ENCODE measurements at regions not wholly inside any gene's neighbourhood (a gene's known extent, or its start where the extent isn't known, plus 50 kb on each side); places are given as distances from the start of the nearest gene placed in this dataset.

DNA sequence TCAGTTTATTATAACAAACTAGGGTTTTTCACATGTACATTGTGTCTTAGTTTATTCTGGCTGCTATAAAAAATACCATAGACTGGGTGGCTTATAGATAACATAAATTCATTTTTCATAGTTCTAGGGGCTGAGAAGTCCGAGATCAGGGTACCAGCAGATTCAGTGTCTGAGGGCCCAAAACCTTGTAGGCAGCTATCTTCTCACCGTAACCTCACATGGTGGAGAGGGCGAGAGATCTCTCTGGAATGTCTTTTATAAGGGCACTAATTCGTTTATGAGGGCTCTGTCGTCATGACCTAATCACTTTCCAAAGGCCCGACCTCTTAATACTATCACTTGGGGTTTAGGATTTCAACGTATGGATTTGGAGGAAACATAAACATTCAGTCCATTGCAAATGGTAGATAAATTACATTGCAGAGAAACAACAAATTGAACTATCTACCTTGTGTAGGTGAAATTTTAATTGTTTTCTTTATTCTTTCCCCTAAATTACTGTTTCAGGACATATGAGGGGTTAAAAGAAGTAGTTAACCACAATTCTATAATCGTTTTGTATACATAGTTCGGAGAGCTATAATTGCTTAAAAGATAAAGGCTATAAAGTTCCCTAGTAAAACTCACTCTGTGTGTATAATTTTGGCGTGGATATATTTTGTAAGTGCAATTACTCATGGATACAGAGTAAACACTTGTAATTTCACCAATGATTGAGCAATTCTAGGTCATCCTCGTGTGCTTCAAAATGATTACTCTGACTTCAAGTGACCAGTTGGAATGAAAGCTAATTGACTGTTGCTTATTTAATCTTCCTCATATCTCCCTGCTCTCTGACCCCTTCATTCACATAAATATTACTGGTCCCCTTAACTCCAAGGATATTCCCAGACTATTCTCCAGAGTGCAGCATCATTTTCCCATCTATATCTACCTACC is 247.5 kb upstream of the TMEM161B start:
- TF ChIP-seq EZH2 (IDR thresholded peaks at IDR 0.05; ENCODE audit: insufficient read depth, low read length) (no peak), CTCF (IDR thresholded peaks at IDR 0.05; ENCODE audit: insufficient read depth, low read depth, low read length) (no peak)
- Histone ChIP-seq H2AFZ (ENCODE audit: low read depth, low read length) (no peak overlapping the region), H3K9me3 (ENCODE audit: insufficient read depth, low read depth, low read length) (no peaks in the 10 kb centered on the region), H3K27me3 (ENCODE audit: insufficient read depth, low read length) (no peaks in the 10 kb centered on the region), H3K4me1 (ENCODE audit: insufficient read depth, low read length) (peaks cover 12% of the 10 kb centered on the region), H3K9ac (ENCODE audit: low read length) (no peak overlapping the region), H3K79me2 (ENCODE audit: insufficient read depth, low read length) (no peaks in the 10 kb centered on the region), H3K27ac (ENCODE audit: low read depth, low read length) (no peak overlapping the region), H4K20me1 (ENCODE audit: insufficient read depth, low read length) (no peaks in the 10 kb centered on the region), H3K4me3 (ENCODE audit: insufficient read depth, low read depth, low read length) (no peak overlapping the region), H3K36me3 (ENCODE audit: insufficient read depth, low read length) (no peaks in the 10 kb centered on the region), H3K4me2 (ENCODE audit: low read length) (no peak overlapping the region)
- Mint-ChIP-seq H3K36me3 (ENCODE audit: low read depth, unreplicated experiment) (no peaks in the 10 kb centered on the region), H3K9me3 (ENCODE audit: unreplicated experiment) (no peaks in the 10 kb centered on the region), H3K27me3 (ENCODE audit: low read depth, unreplicated experiment) (peaks cover 14% of the 10 kb centered on the region), H3K4me1 (ENCODE audit: low read depth, unreplicated experiment) (peaks cover 6% of the 10 kb centered on the region), H3K4me3 (ENCODE audit: unreplicated experiment) (no peak overlapping the region), H3K27ac (ENCODE audit: unreplicated experiment) (no peak overlapping the region)
- FAIRE-seq = no peak
- peak; percentile 53 for DNase-seq (ENCODE audit: low read depth)

GRCh38 chr5:88515068-88515467 is 246.4 kb upstream of the TMEM161B start:
- Histone ChIP-seq H3K4me3 (ENCODE audit: insufficient read depth, low read depth, low read length) (no peak overlapping the region), H3K9me3 (ENCODE audit: insufficient read depth, low read depth, low read length) (no peaks in the 10 kb centered on the region), H3K27me3 (ENCODE audit: insufficient read depth, low read length) (no peaks in the 10 kb centered on the region), H3K4me2 (ENCODE audit: low read length) (no peak overlapping the region), H3K9ac (ENCODE audit: low read length) (no peak overlapping the region), H3K27ac (ENCODE audit: low read depth, low read length) (no peak overlapping the region), H3K36me3 (ENCODE audit: insufficient read depth, low read length) (no peaks in the 10 kb centered on the region), H3K79me2 (ENCODE audit: insufficient read depth, low read length) (no peaks in the 10 kb centered on the region), H3K4me1 (ENCODE audit: insufficient read depth, low read length) (peaks cover 12% of the 10 kb centered on the region), H4K20me1 (ENCODE audit: insufficient read depth, low read length) (no peaks in the 10 kb centered on the region), H2AFZ (ENCODE audit: low read depth, low read length) (no peak overlapping the region)
- Mint-ChIP-seq H3K4me1 (ENCODE audit: low read depth, unreplicated experiment) (peaks cover 6% of the 10 kb centered on the region), H3K4me3 (ENCODE audit: unreplicated experiment) (no peak overlapping the region), H3K36me3 (ENCODE audit: low read depth, unreplicated experiment) (no peaks in the 10 kb centered on the region), H3K9me3 (ENCODE audit: unreplicated experiment) (no peaks in the 10 kb centered on the region), H3K27ac (ENCODE audit: unreplicated experiment) (no peak overlapping the region), H3K27me3 (ENCODE audit: low read depth, unreplicated experiment) (peaks cover 19% of the 10 kb centered on the region)
- FAIRE-seq (no peak), DNase-seq (ENCODE audit: low read depth) (no peak)
- no peak for TF ChIP-seq CTCF (IDR thresholded peaks at IDR 0.05; ENCODE audit: insufficient read depth, low read depth, low read length)
- no peak for TF ChIP-seq EZH2 (IDR thresholded peaks at IDR 0.05; ENCODE audit: insufficient read depth, low read length)

DNA sequence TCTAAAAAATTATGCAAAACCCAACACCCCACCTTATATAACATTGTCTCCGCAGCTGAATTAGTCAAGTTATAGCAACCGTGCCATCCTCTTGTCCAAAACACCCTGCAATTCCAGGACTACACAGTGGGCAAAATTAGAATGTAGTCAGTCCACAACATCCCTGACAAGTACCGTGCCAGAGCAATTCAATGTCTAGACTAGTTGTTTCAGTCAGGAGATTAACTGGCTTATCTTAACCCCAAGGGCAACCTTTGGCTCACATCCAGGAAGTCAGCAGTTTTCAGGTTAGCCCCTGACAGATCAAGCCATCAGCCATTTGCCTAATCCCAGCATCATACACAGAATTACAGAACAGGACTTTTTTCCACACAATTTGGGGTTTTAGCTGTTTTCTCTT is 240.8 kb upstream of the TMEM161B start:
- no peaks in the 10 kb centered on the region for H3K4me1 Mint-ChIP-seq (ENCODE audit: low read depth, unreplicated experiment)
- H3K36me3 ChIP-seq (ENCODE audit: insufficient read depth, low read length) = no peaks in the 10 kb centered on the region
- no peak overlapping the region for H3K27ac ChIP-seq (ENCODE audit: low read depth, low read length)
- DNase-seq (ENCODE audit: low read depth) (no peak), FAIRE-seq (no peak)
- no peak overlapping the region for H2AFZ ChIP-seq (ENCODE audit: low read depth, low read length)
- no peak overlapping the region for H3K4me3 Mint-ChIP-seq (ENCODE audit: unreplicated experiment)
- no peaks in the 10 kb centered on the region for H3K27me3 ChIP-seq (ENCODE audit: insufficient read depth, low read length)
- H3K79me2 ChIP-seq (ENCODE audit: insufficient read depth, low read length) = no peaks in the 10 kb centered on the region
- no peaks in the 10 kb centered on the region for H4K20me1 ChIP-seq (ENCODE audit: insufficient read depth, low read length)
- no peak overlapping the region for H3K27ac Mint-ChIP-seq (ENCODE audit: unreplicated experiment)
- H3K4me1 ChIP-seq (ENCODE audit: insufficient read depth, low read length) = no peaks in the 10 kb centered on the region
- no peak overlapping the region for H3K4me3 ChIP-seq (ENCODE audit: insufficient read depth, low read depth, low read length)
- no peak for TF ChIP-seq EZH2 (IDR thresholded peaks at IDR 0.05; ENCODE audit: insufficient read depth, low read length)
- no peak for TF ChIP-seq CTCF (IDR thresholded peaks at IDR 0.05; ENCODE audit: insufficient read depth, low read depth, low read length)
- H3K9ac ChIP-seq (ENCODE audit: low read length) = no peak overlapping the region
- peaks cover 6% of the 10 kb centered on the region for H3K9me3 Mint-ChIP-seq (ENCODE audit: unreplicated experiment)
- peaks cover 35% of the 10 kb centered on the region for H3K27me3 Mint-ChIP-seq (ENCODE audit: low read depth, unreplicated experiment)
- no peaks in the 10 kb centered on the region for H3K36me3 Mint-ChIP-seq (ENCODE audit: low read depth, unreplicated experiment)
- H3K4me2 ChIP-seq (ENCODE audit: low read length) = no peak overlapping the region
- H3K9me3 ChIP-seq (ENCODE audit: insufficient read depth, low read depth, low read length) = no peaks in the 10 kb centered on the region
